IMR-90 (cell line): ENCODE measurements at regions not wholly inside any gene's neighbourhood (a gene's known extent, or its start where the extent isn't known, plus 50 kb on each side); places are given as distances from the start of the nearest gene placed in this dataset.

Source experiments
- ATAC-seq: fragments of 200-7000 bp; cut with Tn5 transposase; 2 replicates; pipeline ENCODE4 v1.9.1; 2020; ENCODE audit warnings: low read depth, mild to moderate bottlenecking, moderate library complexity
- BruUV-seq: library from RNA; stranded (reverse); fragments of 400-500 nt; replicated peaks from 2 replicates; lab custom pipeline; 2021; lab: Mats Ljungman, UMichigan
- CTCF ChIA-PET: fragments of 300-600 bp; formaldehyde crosslinking; extraction: SDS; loops from one replicate; lab custom pipeline; 2021; ENCODE audit warnings: antibody characterized with exemption; lab: Yijun Ruan, JAX
- POLR2A ChIA-PET: fragments of 300-600 bp; sonication (Branson Sonifier 250); formaldehyde crosslinking; loops from one replicate; lab custom pipeline; 2022; ENCODE audit warnings: antibody characterized with exemption; ENCODE audit not compliant: unreplicated experiment; lab: Charles Lee
- DNase-seq: peaks from one replicate; pipeline ENCODE4 v3.0.0; 2013
- H2AFZ ChIP-seq: replicated peaks from 2 replicates; pipeline ENCODE3; 2013; ENCODE audit warnings: low read length, mild to moderate bottlenecking; ENCODE audit not compliant: poor library complexity
- H2AK5ac ChIP-seq: 2 replicates; pipeline ENCODE4 v1.6.1; 2013; ENCODE audit warnings: low read depth, low read length, inconsistent platforms
- H2AK9ac ChIP-seq: replicated peaks from 2 replicates; pipeline ENCODE3; 2013; ENCODE audit warnings: mild to moderate bottlenecking, low read depth, low read length, moderate library complexity; ENCODE audit not compliant: poor library complexity
- H2BK120ac ChIP-seq: 2 replicates; pipeline ENCODE4 v1.6.1; 2013; ENCODE audit warnings: low read depth, low read length, inconsistent platforms
- H2BK15ac ChIP-seq: 3 replicates; pipeline ENCODE4 v1.6.1; 2013; ENCODE audit warnings: low read depth, low read length, inconsistent platforms
- H2BK20ac ChIP-seq: 2 replicates; pipeline ENCODE4 v1.6.1; 2013; ENCODE audit warnings: low read depth, mild to moderate bottlenecking, inconsistent platforms, low read length, moderate library complexity
- H2BK5ac ChIP-seq: 2 replicates; pipeline ENCODE4 v1.6.1; 2013; ENCODE audit warnings: mild to moderate bottlenecking, low read depth, low read length, inconsistent platforms; ENCODE audit not compliant: poor library complexity, severe bottlenecking
- H3K14ac ChIP-seq: replicated peaks from 2 replicates; pipeline ENCODE4 v1.6.1; 2013; ENCODE audit warnings: low read depth, low read length, inconsistent platforms
- H3K18ac ChIP-seq: 2 replicates; pipeline ENCODE4 v1.6.1; 2013; ENCODE audit warnings: low read depth, low read length, control low read depth
- H3K23ac ChIP-seq: 2 replicates; pipeline ENCODE4 v1.6.1; 2013; ENCODE audit warnings: low read depth, low read length, inconsistent platforms
- H3K27ac ChIP-seq: 2 replicates; pipeline ENCODE4 v1.5.1; 2013; ENCODE audit warnings: mild to moderate bottlenecking, control low read depth, low read length; ENCODE audit not compliant: insufficient read depth
- H3K27me3 ChIP-seq: 2 replicates; pipeline ENCODE4 v1.6.1; 2013; ENCODE audit warnings: low read length; ENCODE audit not compliant: control insufficient read depth, insufficient read depth
- H3K36me3 ChIP-seq: 2 replicates; pipeline ENCODE4 v1.6.1; 2013; ENCODE audit warnings: low read length, mixed read lengths; ENCODE audit not compliant: control insufficient read depth, insufficient read depth
- H3K4ac ChIP-seq: 2 replicates; pipeline ENCODE4 v1.6.1; 2013; ENCODE audit warnings: low read depth, low read length, inconsistent platforms
- H3K4me1 ChIP-seq: 2 replicates; pipeline ENCODE4 v1.6.1; 2013; ENCODE audit warnings: low read length, mixed read lengths; ENCODE audit not compliant: control insufficient read depth, insufficient read depth
- H3K4me2 ChIP-seq: 2 replicates; pipeline ENCODE4 v1.6.1; 2013; ENCODE audit warnings: low read depth, mild to moderate bottlenecking, control low read depth, low read length, moderate library complexity
- H3K4me3 ChIP-seq: 2 replicates; pipeline ENCODE4 v1.5.1; 2013; ENCODE audit warnings: low read depth, mild to moderate bottlenecking, control low read depth, low read length, moderate library complexity; ENCODE audit not compliant: insufficient read depth
- H3K56ac ChIP-seq: 2 replicates; pipeline ENCODE4 v1.6.1; 2013; ENCODE audit warnings: low read length, inconsistent platforms; ENCODE audit not compliant: insufficient read depth; ENCODE audit errors: extremely low read depth
- H3K79me1 ChIP-seq, 2 experiments: 2 replicates each; pipeline ENCODE4 v1.6.1; 2013; ENCODE audit warnings: low read length in 2 of 2, inconsistent platforms in 1 of 2, low read depth in 1 of 2
- H3K9ac ChIP-seq: 2 replicates; pipeline ENCODE4 v1.6.1; 2013; ENCODE audit warnings: low read depth, low read length, control low read depth
- H3K9me1 ChIP-seq: 2 replicates; pipeline ENCODE4 v1.6.1; 2013; ENCODE audit warnings: low read length, inconsistent platforms; ENCODE audit not compliant: insufficient read depth
- H3K9me3 ChIP-seq: 2 replicates; pipeline ENCODE4 v1.6.1; 2013; ENCODE audit warnings: low read length; ENCODE audit not compliant: control insufficient read depth, insufficient read depth
- H4K20me1 ChIP-seq: 2 replicates; pipeline ENCODE4 v1.6.1; 2013; ENCODE audit warnings: low read length, inconsistent platforms; ENCODE audit not compliant: insufficient read depth
- H4K5ac ChIP-seq: 2 replicates; pipeline ENCODE4 v1.6.1; 2013; ENCODE audit warnings: mild to moderate bottlenecking, low read depth, low read length, control low read depth
- H4K8ac ChIP-seq, 2 experiments: 2 replicates each; pipeline ENCODE4 v1.6.1; 2013; ENCODE audit warnings: low read depth in 2 of 2, low read length in 2 of 2, control low read depth in 1 of 2, inconsistent platforms in 1 of 2
- H4K91ac ChIP-seq: 2 replicates; pipeline ENCODE4 v1.6.1; 2013; ENCODE audit warnings: low read depth, low read length, inconsistent platforms; ENCODE audit not compliant: insufficient read depth
- FOS ChIP-seq: fragments of 150-350 bp; IDR thresholded peaks from 2 replicates; pipeline ENCODE4 v1.6.1; 2016; ENCODE audit warnings: low read depth, low read length
- MAFK ChIP-seq: IDR thresholded peaks from 2 replicates; pipeline ENCODE4 v1.6.1; 2012; ENCODE audit warnings: low read depth, low read length, improper control_type of control experiment
- NFE2L2 ChIP-seq: fragments of 150-350 bp; IDR thresholded peaks from 2 replicates; pipeline ENCODE4 v1.6.1; 2016; ENCODE audit warnings: low read depth, mild to moderate bottlenecking, low read length
- POLR2A ChIP-seq: IDR thresholded peaks from 2 replicates; pipeline ENCODE4 v1.6.1; 2012; ENCODE audit warnings: mild to moderate bottlenecking, low read depth, low read length
- RCOR1 ChIP-seq: IDR thresholded peaks from 2 replicates; pipeline ENCODE4 v1.6.1; 2012; ENCODE audit warnings: mild to moderate bottlenecking, low read length, improper control_type of control experiment; ENCODE audit not compliant: insufficient replicate concordance
- RFX5 ChIP-seq: IDR thresholded peaks from 2 replicates; pipeline ENCODE4 v1.8.0; 2012; ENCODE audit warnings: low read depth, mild to moderate bottlenecking, low read length, moderate library complexity
- SMC3 ChIP-seq: fragments of 150-350 bp; IDR thresholded peaks from 2 replicates; pipeline ENCODE4 v1.6.1; 2016; ENCODE audit warnings: low read depth, mild to moderate bottlenecking, antibody characterized with exemption, low read length, moderate library complexity
- dilution Hi-C: fragments of 300-500 bp; cut with HindIII; formaldehyde crosslinking; loops from one replicate; pipeline ENCODE4 v1.14.3; 2018; ENCODE audit warnings: low sequenced_read_pairs; ENCODE audit not compliant: unreplicated experiment
- in situ Hi-C: fragments of 300-500 bp; cut with MboI; formaldehyde crosslinking; loops from 3 replicates; pipeline ENCODE4 v1.14.3; 2019; ENCODE audit warnings: low sequenced_read_pairs, inconsistent platforms, mixed read lengths
- intact Hi-C: fragments of 100-400 bp; cut with micrococcal nuclease; formaldehyde crosslinking; loops from 2 replicates; pipeline ENCODE4 v1.10.0; 2022
- TF ChIP-seq, protein P1 (sequence below): fragments of 150-350 bp; IDR thresholded peaks from 2 replicates; pipeline ENCODE4 v1.6.1; 2016; ENCODE audit warnings: low read depth, mild to moderate bottlenecking, low read length, moderate library complexity, borderline replicate concordance
- TF ChIP-seq, protein P2 (sequence below): conservative IDR thresholded peaks from 2 replicates; pipeline ENCODE4 v1.5.1; 2012; ENCODE audit warnings: mild to moderate bottlenecking, low read depth, low read length, improper control_type of control experiment

DNA sequence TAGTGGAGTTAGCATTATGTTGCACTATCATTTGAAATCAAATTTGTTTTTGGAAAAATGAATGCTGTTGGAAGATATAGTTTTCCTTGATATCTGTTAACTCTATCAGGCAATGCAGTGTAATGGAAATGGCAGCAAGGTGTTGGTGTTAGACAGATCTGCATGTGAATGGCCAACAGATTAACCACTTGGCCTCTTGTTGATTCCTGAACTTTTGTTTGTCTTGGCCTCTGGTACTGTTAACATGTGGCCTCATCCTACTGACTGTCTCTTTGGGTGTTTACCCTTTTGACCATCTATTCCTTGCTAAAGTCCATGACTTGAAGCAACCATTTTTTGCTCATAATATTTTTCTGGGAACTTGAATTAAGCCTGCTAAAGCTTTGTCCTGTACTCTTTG, 110.2 kb upstream of the CDH2 start:
- Histone ChIP-seq H3K14ac (no peak overlapping the region), H3K9me3 (no peaks in the 10 kb centered on the region), H4K20me1 (no peaks in the 10 kb centered on the region), H2AK5ac (no peak overlapping the region), H4K91ac (no peak overlapping the region), H2BK120ac (no peak overlapping the region), H3K4me1 (peaks cover 2% of the 10 kb centered on the region; the same call in 1 of the 2 replicates), H2AFZ (no peak overlapping the region), H4K5ac (no peak overlapping the region), H3K36me3 (no peaks in the 10 kb centered on the region), H4K8ac (no peak overlapping the region), H2BK15ac (no peak overlapping the region), H3K27ac (no peak overlapping the region), H2BK20ac (no peak overlapping the region), H3K9ac (no peak overlapping the region), H3K56ac (no peak overlapping the region), H3K18ac (no peak overlapping the region), H3K4ac (no peak overlapping the region), H3K79me1 (no peaks in the 10 kb centered on the region), H3K9me1 (no peaks in the 10 kb centered on the region), H3K4me3 (no peak overlapping the region), H2AK9ac (no peak overlapping the region), H3K27me3 (no peaks in the 10 kb centered on the region), H3K4me2 (no peak overlapping the region), H3K23ac (no peak overlapping the region), H2BK5ac (no peak overlapping the region)
- ChIA-PET CTCF (no interaction called here), POLR2A (no interaction called here)
- intact Hi-C loops = no loop called here
- in situ Hi-C loops = no loop called here
- ATAC-seq (no peak), DNase-seq (no peak)
- BruUV-seq = no TSS peak
- TF ChIP-seq, protein P1, sequence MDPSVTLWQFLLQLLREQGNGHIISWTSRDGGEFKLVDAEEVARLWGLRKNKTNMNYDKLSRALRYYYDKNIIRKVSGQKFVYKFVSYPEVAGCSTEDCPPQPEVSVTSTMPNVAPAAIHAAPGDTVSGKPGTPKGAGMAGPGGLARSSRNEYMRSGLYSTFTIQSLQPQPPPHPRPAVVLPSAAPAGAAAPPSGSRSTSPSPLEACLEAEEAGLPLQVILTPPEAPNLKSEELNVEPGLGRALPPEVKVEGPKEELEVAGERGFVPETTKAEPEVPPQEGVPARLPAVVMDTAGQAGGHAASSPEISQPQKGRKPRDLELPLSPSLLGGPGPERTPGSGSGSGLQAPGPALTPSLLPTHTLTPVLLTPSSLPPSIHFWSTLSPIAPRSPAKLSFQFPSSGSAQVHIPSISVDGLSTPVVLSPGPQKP = no peak
- TF ChIP-seq RCOR1 (no peak), FOS (no peak), SMC3 (no peak), RFX5 (no peak), POLR2A (no peak), NFE2L2 (no peak), MAFK (no peak)
- TF ChIP-seq, protein P2, sequence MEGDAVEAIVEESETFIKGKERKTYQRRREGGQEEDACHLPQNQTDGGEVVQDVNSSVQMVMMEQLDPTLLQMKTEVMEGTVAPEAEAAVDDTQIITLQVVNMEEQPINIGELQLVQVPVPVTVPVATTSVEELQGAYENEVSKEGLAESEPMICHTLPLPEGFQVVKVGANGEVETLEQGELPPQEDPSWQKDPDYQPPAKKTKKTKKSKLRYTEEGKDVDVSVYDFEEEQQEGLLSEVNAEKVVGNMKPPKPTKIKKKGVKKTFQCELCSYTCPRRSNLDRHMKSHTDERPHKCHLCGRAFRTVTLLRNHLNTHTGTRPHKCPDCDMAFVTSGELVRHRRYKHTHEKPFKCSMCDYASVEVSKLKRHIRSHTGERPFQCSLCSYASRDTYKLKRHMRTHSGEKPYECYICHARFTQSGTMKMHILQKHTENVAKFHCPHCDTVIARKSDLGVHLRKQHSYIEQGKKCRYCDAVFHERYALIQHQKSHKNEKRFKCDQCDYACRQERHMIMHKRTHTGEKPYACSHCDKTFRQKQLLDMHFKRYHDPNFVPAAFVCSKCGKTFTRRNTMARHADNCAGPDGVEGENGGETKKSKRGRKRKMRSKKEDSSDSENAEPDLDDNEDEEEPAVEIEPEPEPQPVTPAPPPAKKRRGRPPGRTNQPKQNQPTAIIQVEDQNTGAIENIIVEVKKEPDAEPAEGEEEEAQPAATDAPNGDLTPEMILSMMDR = no peak
- dilution Hi-C loops = no loop called here
